MM.1S (cell line): ENCODE measurements at regions not wholly inside any gene's neighbourhood (a gene's known extent, or its start where the extent isn't known, plus 50 kb on each side); places are given as distances from the start of the nearest gene placed in this dataset.

Experiments
- CTCF ChIP-seq: fragments of 300-600 bp; sonication (generic); IDR thresholded peaks from 2 replicates; pipeline ENCODE4 v1.5.1; 2016; ENCODE audit warnings: antibody characterized with exemption, low read length, mixed read lengths
- EZH2 ChIP-seq: fragments of 300-600 bp; sonication (generic); optimal IDR thresholded peaks from 2 replicates; pipeline ENCODE3; 2017; ENCODE audit warnings: low read depth, mild to moderate bottlenecking, antibody characterized with exemption, low read length, mixed read lengths
- EZH2phosphoT487 ChIP-seq: fragments of 300-600 bp; sonication (generic); IDR thresholded peaks from 2 replicates; pipeline ENCODE4 v1.6.1; 2018; ENCODE audit warnings: antibody characterized with exemption, low read length

- TF ChIP-seq CTCF (no peak), EZH2 (no peak), EZH2phosphoT487 (no peak)
These were observed 57.1 kb upstream of the ADRA1D start for GRCh38 chr20:4306206-4306605.
